ENCODE measurements at regions not wholly inside any gene's neighbourhood (a gene's known extent, or its start where the extent isn't known, plus 50 kb on each side); places are given as distances from the start of the nearest gene placed in this dataset.

DNA sequence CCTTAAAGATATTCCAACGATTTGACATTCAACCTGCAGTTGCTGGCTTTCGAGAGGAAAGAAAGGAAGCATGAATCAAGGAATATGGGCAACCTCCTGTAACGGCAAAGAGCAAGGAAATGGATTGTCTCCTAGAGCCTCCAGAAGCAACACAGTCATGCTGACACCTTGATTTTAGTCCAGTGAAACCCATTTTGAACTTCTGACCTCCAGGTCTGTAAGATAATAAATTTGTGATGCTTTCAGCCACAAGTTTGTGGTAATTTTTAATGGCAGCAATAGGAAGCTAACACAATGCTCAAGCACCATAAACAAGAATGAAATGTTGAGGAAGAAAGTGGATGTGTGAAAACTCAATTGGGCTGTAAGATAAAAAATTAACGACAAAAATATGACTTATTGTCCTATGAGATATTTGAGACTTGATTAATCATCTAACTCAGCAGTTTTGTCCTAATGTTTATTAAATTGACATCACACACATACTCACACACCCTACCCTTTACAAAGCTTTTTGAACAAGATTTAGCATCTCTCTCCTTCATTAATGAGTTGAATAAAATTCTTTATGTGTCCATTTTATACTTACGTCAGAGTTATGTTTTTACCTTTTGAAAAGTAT is 857.2 kb upstream of the INTU start:
- Histone ChIP-seq H3K36me3 (ENCODE audit: control insufficient read depth in 2 of 3, insufficient read depth in 3 of 3, low read length in 3 of 3) (no peaks in the 10 kb centered on the region), H3K27ac (ENCODE audit: low read depth in 2 of 2, low read length in 2 of 2) (no peak overlapping the region), H3K9ac (ENCODE audit: low read length in 3 of 3) (no peak overlapping the region), H3K4me1 (ENCODE audit: control insufficient read depth in 2 of 3, insufficient read depth in 2 of 3, low read depth in 1 of 3, low read length in 3 of 3) (no peaks in the 10 kb centered on the region), H3K4me3 (ENCODE audit: low read length in 3 of 3) (no peak overlapping the region), H3K9me3 (ENCODE audit: control insufficient read depth in 2 of 3, insufficient read depth in 1 of 3, low read length in 3 of 3) (no peaks in the 10 kb centered on the region), H3K27me3 (ENCODE audit: control insufficient read depth, insufficient read depth, low read length) (no peaks in the 10 kb centered on the region)
- TF ChIP-seq, protein P1, sequence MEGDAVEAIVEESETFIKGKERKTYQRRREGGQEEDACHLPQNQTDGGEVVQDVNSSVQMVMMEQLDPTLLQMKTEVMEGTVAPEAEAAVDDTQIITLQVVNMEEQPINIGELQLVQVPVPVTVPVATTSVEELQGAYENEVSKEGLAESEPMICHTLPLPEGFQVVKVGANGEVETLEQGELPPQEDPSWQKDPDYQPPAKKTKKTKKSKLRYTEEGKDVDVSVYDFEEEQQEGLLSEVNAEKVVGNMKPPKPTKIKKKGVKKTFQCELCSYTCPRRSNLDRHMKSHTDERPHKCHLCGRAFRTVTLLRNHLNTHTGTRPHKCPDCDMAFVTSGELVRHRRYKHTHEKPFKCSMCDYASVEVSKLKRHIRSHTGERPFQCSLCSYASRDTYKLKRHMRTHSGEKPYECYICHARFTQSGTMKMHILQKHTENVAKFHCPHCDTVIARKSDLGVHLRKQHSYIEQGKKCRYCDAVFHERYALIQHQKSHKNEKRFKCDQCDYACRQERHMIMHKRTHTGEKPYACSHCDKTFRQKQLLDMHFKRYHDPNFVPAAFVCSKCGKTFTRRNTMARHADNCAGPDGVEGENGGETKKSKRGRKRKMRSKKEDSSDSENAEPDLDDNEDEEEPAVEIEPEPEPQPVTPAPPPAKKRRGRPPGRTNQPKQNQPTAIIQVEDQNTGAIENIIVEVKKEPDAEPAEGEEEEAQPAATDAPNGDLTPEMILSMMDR (IDR thresholded peaks at IDR 0.05; ENCODE audit: borderline replicate concordance, extremely low read depth, insufficient read depth), result no peak
- no peak for FAIRE-seq
- DNase-seq, result no peak
- intact Hi-C loops (cut with DNase I), result no loop called here

DNA sequence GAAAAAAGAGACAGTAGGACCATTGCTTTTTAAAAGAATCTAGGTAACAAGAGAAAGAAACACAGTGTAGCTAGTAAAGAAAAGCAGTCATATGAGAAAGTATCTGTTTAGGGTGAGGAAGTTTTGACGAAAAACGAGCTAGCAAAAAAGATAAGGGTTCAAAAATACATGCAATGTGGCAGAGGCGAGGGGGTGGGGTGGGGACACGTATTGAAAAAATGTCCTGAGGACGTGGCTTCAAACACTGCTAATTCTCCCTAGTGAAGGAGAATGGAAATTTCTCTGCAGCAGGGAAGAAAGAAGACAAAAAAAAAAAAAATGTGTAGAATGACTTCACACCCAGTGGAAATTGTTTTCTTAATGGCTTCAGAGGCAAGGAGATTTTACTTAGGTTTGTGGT is 856.4 kb upstream of the INTU start:
- no peaks in the 10 kb centered on the region for H3K4me1 ChIP-seq (ENCODE audit: control insufficient read depth in 2 of 3, insufficient read depth in 2 of 3, low read depth in 1 of 3, low read length in 3 of 3)
- H3K27me3 ChIP-seq (ENCODE audit: control insufficient read depth, insufficient read depth, low read length), result no peaks in the 10 kb centered on the region
- H3K36me3 ChIP-seq (ENCODE audit: control insufficient read depth in 2 of 3, insufficient read depth in 3 of 3, low read length in 3 of 3), result no peaks in the 10 kb centered on the region
- intact Hi-C loops (cut with DNase I), result no loop called here
- FAIRE-seq (no peak), DNase-seq (no peak)
- no peak overlapping the region for H3K9ac ChIP-seq (ENCODE audit: low read length in 3 of 3)
- TF ChIP-seq, protein P1 (IDR thresholded peaks at IDR 0.05; ENCODE audit: borderline replicate concordance, extremely low read depth, insufficient read depth), result no peak
- no peak overlapping the region for H3K27ac ChIP-seq (ENCODE audit: low read depth in 2 of 2, low read length in 2 of 2)
- no peaks in the 10 kb centered on the region for H3K9me3 ChIP-seq (ENCODE audit: control insufficient read depth in 2 of 3, insufficient read depth in 1 of 3, low read length in 3 of 3)
- H3K4me3 ChIP-seq (ENCODE audit: low read length in 3 of 3), result no peak overlapping the region

DNA sequence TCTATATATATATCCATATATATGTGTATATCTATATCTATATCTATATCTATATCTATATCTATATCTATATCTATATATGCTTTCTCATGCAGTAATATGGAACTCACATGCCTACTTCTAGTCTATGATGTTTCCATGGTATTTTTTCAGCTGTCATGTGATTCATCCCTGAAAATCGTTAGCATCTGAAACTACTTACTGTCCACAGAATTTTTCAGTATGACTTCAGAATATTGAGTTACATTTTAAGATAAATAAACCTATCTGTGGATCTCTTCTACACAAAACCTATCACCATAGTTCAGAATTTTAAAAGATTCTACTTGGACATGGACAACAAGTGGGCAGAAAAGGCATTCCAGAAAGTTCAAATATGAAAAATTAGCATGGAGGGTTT is 855.1 kb upstream of the INTU start:
- H3K9me3 ChIP-seq (ENCODE audit: control insufficient read depth in 2 of 3, insufficient read depth in 1 of 3, low read length in 3 of 3), result no peaks in the 10 kb centered on the region
- no peaks in the 10 kb centered on the region for H3K36me3 ChIP-seq (ENCODE audit: control insufficient read depth in 2 of 3, insufficient read depth in 3 of 3, low read length in 3 of 3)
- FAIRE-seq, result no peak
- no peak overlapping the region for H3K9ac ChIP-seq (ENCODE audit: low read length in 3 of 3)
- no peaks in the 10 kb centered on the region for H3K27me3 ChIP-seq (ENCODE audit: control insufficient read depth, insufficient read depth, low read length)
- no peak overlapping the region for H3K4me3 ChIP-seq (ENCODE audit: low read length in 3 of 3)
- DNase-seq, result no peak
- no peaks in the 10 kb centered on the region for H3K4me1 ChIP-seq (ENCODE audit: control insufficient read depth in 2 of 3, insufficient read depth in 2 of 3, low read depth in 1 of 3, low read length in 3 of 3)
- TF ChIP-seq, protein P1 (IDR thresholded peaks at IDR 0.05; ENCODE audit: borderline replicate concordance, extremely low read depth, insufficient read depth), result no peak
- intact Hi-C loops (cut with DNase I), result no loop called here
- H3K27ac ChIP-seq (ENCODE audit: low read depth in 2 of 2, low read length in 2 of 2), result no peak overlapping the region

DNA sequence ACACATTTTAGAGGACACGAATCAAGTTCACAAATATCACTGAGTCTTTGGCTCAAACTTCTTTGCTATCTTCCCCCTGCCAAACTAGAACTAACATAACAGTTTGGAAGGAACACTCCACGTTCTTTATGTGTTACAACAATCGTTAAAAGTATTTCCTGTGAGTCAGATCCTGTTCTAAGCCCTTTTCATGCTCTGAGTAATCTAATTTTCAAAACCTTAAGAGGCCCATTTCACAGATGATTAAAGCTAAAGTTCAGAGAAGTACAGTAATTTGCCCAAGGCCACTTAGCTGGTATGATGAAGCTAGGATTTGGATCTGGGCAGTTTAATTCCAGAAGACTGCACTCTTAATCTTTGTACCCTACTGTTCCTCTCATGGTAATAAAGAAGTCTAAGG is 854.4 kb upstream of the INTU start:
- FAIRE-seq, result no peak
- H3K9me3 ChIP-seq (ENCODE audit: control insufficient read depth in 2 of 3, insufficient read depth in 1 of 3, low read length in 3 of 3), result no peaks in the 10 kb centered on the region

More for the DNA sequence above, 854.4 kb upstream of the INTU start:
- Histone ChIP-seq H3K4me1 (ENCODE audit: control insufficient read depth in 2 of 3, insufficient read depth in 2 of 3, low read depth in 1 of 3, low read length in 3 of 3) (no peaks in the 10 kb centered on the region), H3K27ac (ENCODE audit: low read depth in 2 of 2, low read length in 2 of 2) (no peak overlapping the region), H3K27me3 (ENCODE audit: control insufficient read depth, insufficient read depth, low read length) (no peaks in the 10 kb centered on the region), H3K9ac (ENCODE audit: low read length in 3 of 3) (no peak overlapping the region), H3K36me3 (ENCODE audit: control insufficient read depth in 2 of 3, insufficient read depth in 3 of 3, low read length in 3 of 3) (no peaks in the 10 kb centered on the region), H3K4me3 (ENCODE audit: low read length in 3 of 3) (no peak overlapping the region)
- DNase-seq, result no peak
- TF ChIP-seq, protein P1 (IDR thresholded peaks at IDR 0.05; ENCODE audit: borderline replicate concordance, extremely low read depth, insufficient read depth), result no peak
- intact Hi-C loops (cut with DNase I), result no loop called here

Measured in kidney (tissue), 13 donors.